OCI-LY7 (cell line): ENCODE measurements at regions not wholly inside any gene's neighbourhood (a gene's known extent, or its start where the extent isn't known, plus 50 kb on each side); places are given as distances from the start of the nearest gene placed in this dataset.

Experiments used
- BruUV-seq: library from RNA; stranded (reverse); fragments of 400-500 nt; replicated peaks from 2 replicates; lab custom pipeline; 2021; lab: Mats Ljungman, UMichigan
- CTCF ChIA-PET: fragments of 300-600 bp; sonication (Branson Sonifier 250); formaldehyde crosslinking; loops from one replicate; lab custom pipeline; 2022; ENCODE audit warnings: antibody characterized with exemption; ENCODE audit not compliant: unreplicated experiment; lab: Charles Lee
- POLR2A ChIA-PET: fragments of 300-600 bp; sonication (Branson Sonifier 250); formaldehyde crosslinking; loops from one replicate; lab custom pipeline; 2022; ENCODE audit warnings: antibody characterized with exemption; lab: Charles Lee
- DNase-seq: peaks from one replicate; pipeline ENCODE4 v3.0.0-alpha.2; 2015; ENCODE audit warnings: low spot score
- H2AFZ ChIP-seq: fragments of 200-600 bp; sonication (generic), shearing (Covaris generic); 2 replicates; pipeline ENCODE4 v1.6.1; 2014; ENCODE audit warnings: mild to moderate bottlenecking, antibody characterized with exemption, low read length, moderate library complexity
- H3K27ac ChIP-seq: fragments of 200-600 bp; sonication (generic); 2 replicates; pipeline ENCODE4 v1.5.1; 2014; ENCODE audit warnings: mixed run types, low read depth, mild to moderate bottlenecking, moderate library complexity, low read length, inconsistent platforms; ENCODE audit not compliant: poor library complexity, severe bottlenecking
- H3K36me3 ChIP-seq: fragments of 200-600 bp; sonication (generic); 2 replicates; pipeline ENCODE4 v1.6.1; 2014; ENCODE audit warnings: mild to moderate bottlenecking, antibody characterized with exemption, low read length, moderate library complexity, mixed read lengths; ENCODE audit not compliant: insufficient read depth
- H3K4me1 ChIP-seq: fragments of 200-600 bp; sonication (generic); 2 replicates; pipeline ENCODE4 v1.5.1; 2014; ENCODE audit warnings: mild to moderate bottlenecking, low read length; ENCODE audit not compliant: insufficient read depth, poor library complexity, severe bottlenecking
- H3K4me2 ChIP-seq: fragments of 200-600 bp; sonication (generic); 2 replicates; pipeline ENCODE4 v1.6.1; 2014; ENCODE audit warnings: mild to moderate bottlenecking, low read length
- H3K4me3 ChIP-seq: fragments of 200-600 bp; sonication (generic); 2 replicates; pipeline ENCODE4 v1.5.1; 2014; ENCODE audit warnings: mild to moderate bottlenecking, low read depth, low read length; ENCODE audit not compliant: poor library complexity, severe bottlenecking
- H3K79me2 ChIP-seq: fragments of 200-600 bp; sonication (generic); 2 replicates; pipeline ENCODE4 v1.6.1; 2016; ENCODE audit warnings: low read depth, mild to moderate bottlenecking, low read length, moderate library complexity, mixed read lengths; ENCODE audit not compliant: insufficient read depth
- H3K9me2 ChIP-seq: fragments of 200-600 bp; sonication (generic); 2 replicates; pipeline ENCODE4 v1.6.1; 2016; ENCODE audit warnings: mild to moderate bottlenecking, low read length, mixed read lengths; ENCODE audit not compliant: insufficient read depth
- H3K9me3 ChIP-seq: fragments of 200-600 bp; sonication (generic); 2 replicates; pipeline ENCODE4 v1.6.1; 2014; ENCODE audit warnings: mild to moderate bottlenecking, mixed run types, low read length, mixed read lengths
- H4K20me1 ChIP-seq: fragments of 200-600 bp; sonication (generic); 2 replicates; pipeline ENCODE4 v1.6.1; 2014; ENCODE audit warnings: mild to moderate bottlenecking, antibody characterized with exemption, low read length, moderate library complexity, mixed read lengths; ENCODE audit not compliant: insufficient read depth
- CTCF ChIP-seq: fragments of 200-600 bp; sonication (generic); conservative IDR thresholded peaks from 2 replicates; pipeline ENCODE4 v1.5.1; 2014; ENCODE audit warnings: mild to moderate bottlenecking, antibody characterized with exemption, low read length, moderate library complexity, mixed read lengths
- EZH2phosphoT487 ChIP-seq: fragments of 200-600 bp; sonication (generic); IDR thresholded peaks from 2 replicates; pipeline ENCODE4 v1.6.1; 2018; ENCODE audit warnings: low read depth, borderline replicate concordance, mild to moderate bottlenecking, mixed run types, antibody characterized with exemption, low read length, moderate library complexity, mixed read lengths
- intact Hi-C: fragments of 100-400 bp; cut with micrococcal nuclease; formaldehyde crosslinking; loops from one replicate; pipeline ENCODE4 v1.10.0; 2022; ENCODE audit not compliant: unreplicated experiment

- no peaks in the 10 kb centered on the region for H3K79me2 ChIP-seq
- H3K9me2 ChIP-seq, result no peaks in the 10 kb centered on the region
- ChIA-PET CTCF (no interaction called here), POLR2A (interaction anchor here (0.6 kb wide), 1 partner anchor 842 kb away, joined by 3 read pairs; no protein-coding TSS in a partner anchor)
- BruUV-seq, result no TSS peak
- TF ChIP-seq EZH2phosphoT487, result no peak
- TF ChIP-seq CTCF, result no peak
- H4K20me1 ChIP-seq, result no peaks in the 10 kb centered on the region
- H2AFZ ChIP-seq, result no peak overlapping the region
- no peak for DNase-seq
- no peak overlapping the region for H3K27ac ChIP-seq
- intact Hi-C loops, result no loop called here
- H3K4me2 ChIP-seq, result peak overlapping the region; percentile 11
- H3K4me3 ChIP-seq, result no peak overlapping the region
- H3K4me1 ChIP-seq, result peaks cover 18% of the 10 kb centered on the region
- no peaks in the 10 kb centered on the region for H3K9me3 ChIP-seq
- no peaks in the 10 kb centered on the region for H3K36me3 ChIP-seq
These were observed 57.5 kb upstream of the FCN1 start for GRCh38 chr9:134975253-134975652.

- Histone ChIP-seq H3K36me3 (no peaks in the 10 kb centered on the region), H3K4me3 (no peak overlapping the region), H3K9me3 (no peaks in the 10 kb centered on the region), H3K27ac (no peak overlapping the region), H3K79me2 (no peaks in the 10 kb centered on the region), H3K4me2 (no peak overlapping the region), H3K9me2 (no peaks in the 10 kb centered on the region), H3K4me1 (peaks cover 18% of the 10 kb centered on the region), H4K20me1 (no peaks in the 10 kb centered on the region), H2AFZ (no peak overlapping the region)
- ChIA-PET CTCF (no interaction called here), POLR2A (interaction anchor here (0.6 kb wide), 1 partner anchor 35 kb away, joined by 4 read pairs; no protein-coding TSS in a partner anchor)
- intact Hi-C loops, result no loop called here
- no peak for TF ChIP-seq EZH2phosphoT487
- no peak for TF ChIP-seq CTCF
- DNase-seq, result no peak
- BruUV-seq, result no TSS peak
These were observed 58.7 kb upstream of the FCN1 start for GRCh38 chr9:134976403-134976802.

- TF ChIP-seq CTCF (no peak), EZH2phosphoT487 (no peak)
- ChIA-PET POLR2A (no interaction called here), CTCF (interaction anchor here (0.6 kb wide), 1 partner anchor 189 kb away, joined by 13 read pairs; no protein-coding TSS in a partner anchor)
- no peak overlapping the region for H3K4me2 ChIP-seq
- H2AFZ ChIP-seq, result no peak overlapping the region
- DNase-seq, result no peak
- H3K36me3 ChIP-seq, result no peaks in the 10 kb centered on the region
- H4K20me1 ChIP-seq, result no peaks in the 10 kb centered on the region
- no peaks in the 10 kb centered on the region for H3K9me2 ChIP-seq
- peaks cover 24% of the 10 kb centered on the region for H3K4me1 ChIP-seq
- no peaks in the 10 kb centered on the region for H3K9me3 ChIP-seq
- no peaks in the 10 kb centered on the region for H3K79me2 ChIP-seq
- H3K27ac ChIP-seq, result no peak overlapping the region
- no TSS peak for BruUV-seq
- intact Hi-C loops, result no loop called here
- H3K4me3 ChIP-seq, result no peak overlapping the region
These were observed 60.6 kb upstream of the FCN1 start for GRCh38 chr9:134978272-134978671.
